GM21723 (cell line): ENCODE measurements at regions not wholly inside any gene's neighbourhood (a gene's known extent, or its start where the extent isn't known, plus 50 kb on each side); places are given as distances from the start of the nearest gene placed in this dataset.
"Not testable (repeated sequence)": the region's sequence is repeated elsewhere in the genome, so short reads cannot be mapped to it uniquely, and the experiment has no call there.

Experiments
- ATAC-seq: cut with Tn5 transposase; IDR thresholded peaks from one replicate; pipeline ENCODE4 v1.9.1; 2021; ENCODE audit warnings: mild to moderate bottlenecking, moderate library complexity; ENCODE audit not compliant: unreplicated experiment

GRCh38 chr1:60893136-60893930 is 189.0 kb upstream of the NFIA start:
- ATAC-seq: no peak

- no peak for ATAC-seq
These were observed 190.6 kb upstream of the NFIA start for GRCh38 chr1:60891765-60892164.

GRCh38 chr1:60891281-60891680 is 191.1 kb upstream of the NFIA start:
- no peak for ATAC-seq

- ATAC-seq: no peak
These were observed 191.7 kb upstream of the NFIA start for GRCh38 chr1:60890664-60891063.

GRCh38 chr1:60889709-60890108 is 192.7 kb upstream of the NFIA start:
- no peak for ATAC-seq

GRCh38 chr1:60888126-60888525 is 194.2 kb upstream of the NFIA start:
- no peak for ATAC-seq

- no peak for ATAC-seq
These were observed 195.5 kb upstream of the NFIA start for GRCh38 chr1:60886793-60887331.

- ATAC-seq: no peak
These were observed 196.3 kb upstream of the NFIA start for GRCh38 chr1:60886090-60886489.

DNA sequence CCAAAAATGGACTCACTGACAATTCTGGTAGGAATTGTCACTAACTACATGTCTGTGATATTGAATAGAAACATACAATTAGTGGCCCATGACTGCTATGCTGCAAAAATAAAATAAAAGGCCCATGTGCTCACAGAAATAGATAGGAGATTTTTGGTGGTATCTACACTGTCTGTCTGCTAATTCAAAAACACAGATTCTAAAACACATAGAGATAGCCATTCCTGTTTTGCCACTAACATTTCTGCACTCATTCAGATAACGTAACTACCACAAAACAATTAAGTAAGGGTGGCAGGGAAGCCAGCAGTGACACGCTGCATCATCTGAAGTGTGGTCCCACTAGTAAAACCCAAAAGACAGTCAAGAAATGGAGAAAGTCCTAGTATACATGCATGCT is 202.2 kb upstream of the NFIA start:
- no peak for ATAC-seq

DNA sequence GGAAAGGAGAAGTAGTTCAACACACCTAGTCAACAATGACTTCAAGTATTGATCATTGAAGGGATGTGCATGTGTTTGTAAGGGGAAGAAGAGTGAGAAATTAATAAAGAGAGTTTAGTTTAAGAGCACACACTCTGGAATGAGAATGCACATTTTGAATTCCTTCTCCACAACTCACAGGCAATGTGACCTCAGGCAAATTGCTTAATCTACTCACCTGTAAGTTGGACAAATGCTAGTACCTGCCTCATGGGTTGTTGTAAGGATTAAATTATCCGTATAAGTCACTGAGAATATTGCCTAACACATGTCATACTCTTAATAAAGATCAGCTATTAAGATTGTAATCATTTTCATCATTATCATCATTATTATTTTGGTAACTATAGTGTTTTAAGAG is 204.0 kb upstream of the NFIA start:
- ATAC-seq: no peak

DNA sequence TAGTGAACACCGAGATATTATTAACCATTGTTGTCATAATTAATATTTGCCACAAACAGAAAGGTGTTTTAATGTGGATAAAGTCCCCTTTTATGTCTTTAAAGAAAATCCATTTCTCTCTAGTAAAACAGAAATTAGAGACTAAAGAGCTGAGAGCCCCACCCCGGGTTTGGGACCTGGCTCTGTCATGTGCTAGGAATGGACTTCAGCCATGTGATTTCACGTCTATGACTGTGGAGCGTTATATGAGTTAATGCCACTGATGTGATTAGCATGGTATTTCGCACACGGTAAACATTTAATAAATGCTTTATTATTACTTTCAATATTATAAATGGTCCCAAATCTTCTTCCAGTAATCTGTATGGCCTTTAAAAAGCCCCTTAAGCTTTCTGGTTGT is 205.0 kb upstream of the NFIA start:
- no peak for ATAC-seq

GRCh38 chr1:60876952-60877351 is 205.4 kb upstream of the NFIA start:
- no peak for ATAC-seq

DNA sequence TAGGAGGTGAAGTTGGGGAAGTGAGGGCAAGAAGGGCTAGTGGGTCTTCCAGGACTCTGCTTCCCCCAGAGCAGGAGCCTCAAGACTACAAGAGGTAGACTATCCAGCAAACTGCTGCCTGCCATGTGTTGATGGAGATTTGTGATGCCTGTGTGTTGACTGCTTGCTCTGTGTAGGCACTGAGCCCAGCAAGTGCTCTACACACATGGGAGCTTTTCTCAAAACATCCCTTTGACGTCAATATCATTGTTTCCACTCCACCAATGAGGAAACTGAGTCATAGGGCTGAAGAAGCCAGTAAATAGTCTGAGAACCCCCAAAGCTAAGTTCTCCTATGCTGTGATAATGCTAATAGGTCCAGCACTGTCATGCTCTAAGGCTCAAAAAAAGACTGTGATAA is 207.2 kb upstream of the NFIA start:
- no peak for ATAC-seq

- ATAC-seq: no peak
These were observed 207.6 kb upstream of the NFIA start for GRCh38 chr1:60874718-60875117.

DNA sequence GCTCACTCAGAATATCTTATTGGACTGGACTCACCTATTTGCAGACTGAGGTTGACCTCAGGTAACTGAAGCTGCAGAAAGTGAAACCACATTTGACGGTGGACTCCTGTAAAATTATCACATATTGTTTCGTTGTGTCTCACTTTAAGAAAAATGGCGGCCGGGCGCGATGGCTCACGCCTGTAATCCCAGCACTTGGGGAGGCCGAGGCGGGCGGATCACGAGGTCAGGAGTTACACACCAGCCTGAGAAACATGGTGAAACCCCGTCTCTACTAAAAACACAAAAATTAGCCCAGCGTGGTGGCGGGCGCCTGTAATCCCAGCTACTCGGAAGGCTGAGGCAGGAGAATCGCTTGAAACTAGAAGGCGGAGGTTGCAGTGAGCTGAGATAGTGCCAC is 209.0 kb upstream of the NFIA start:
- not testable (repeated sequence) for ATAC-seq

- ATAC-seq: no peak
These were observed 209.8 kb upstream of the NFIA start for GRCh38 chr1:60872426-60873054.

DNA sequence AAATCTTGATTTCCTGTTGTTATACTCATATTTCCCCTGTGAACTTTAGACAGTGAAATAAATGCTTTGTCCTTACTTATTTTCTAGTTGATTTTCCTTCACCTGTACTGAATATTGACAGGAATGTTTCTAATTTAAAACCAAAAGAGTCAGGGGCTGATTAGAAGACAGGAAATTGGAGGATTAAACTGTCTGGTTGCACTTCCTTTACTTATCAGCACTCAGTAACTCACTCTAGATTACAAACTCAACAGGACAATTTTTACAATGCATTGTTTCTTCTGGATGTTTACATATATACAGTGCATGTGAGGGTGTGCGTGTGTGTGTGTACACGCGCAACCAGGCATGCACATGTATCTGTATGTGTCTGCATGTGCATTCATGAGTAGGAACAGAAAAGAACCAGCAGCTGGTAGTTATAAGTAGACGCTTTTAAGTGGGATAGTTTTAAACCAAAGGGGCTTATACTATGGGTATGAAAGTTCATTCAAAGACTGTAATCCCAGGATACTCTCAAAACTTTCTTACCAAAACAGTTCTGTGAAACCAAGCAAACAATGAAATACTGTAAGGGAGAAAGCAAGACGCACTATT is 212.0 kb upstream of the NFIA start:
- ATAC-seq: no peak

- no peak for ATAC-seq
These were observed 213.3 kb upstream of the NFIA start for GRCh38 chr1:60868901-60869663.

DNA sequence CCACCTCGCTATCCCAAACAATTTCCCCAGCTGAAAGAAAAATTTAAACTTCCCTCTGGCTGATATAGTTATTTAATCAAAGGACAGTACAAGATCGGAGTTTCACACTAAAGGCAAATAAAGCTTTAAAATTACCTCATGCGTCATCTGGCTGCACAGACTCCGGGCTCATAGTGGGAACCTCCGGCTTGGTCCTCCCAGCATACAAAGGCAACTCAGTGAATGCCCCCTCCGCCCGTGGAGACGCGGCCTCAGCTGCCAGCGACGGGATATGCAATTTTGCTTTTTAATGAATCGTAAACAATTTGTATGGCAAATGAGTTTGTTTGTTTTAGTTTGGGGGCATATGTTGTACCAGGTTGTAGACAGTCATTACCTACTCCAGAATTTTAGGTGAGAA is 214.6 kb upstream of the NFIA start:
- no peak for ATAC-seq

GRCh38 chr1:60866917-60867531 is 215.3 kb upstream of the NFIA start:
- ATAC-seq: no peak
